Activated CD4-positive, alpha-beta T cell treated with anti-CD3 and anti-CD28 coated beads, Interleukin-2, amount 10 ng/mL, durations not matched to agents 24 days and 14 days (primary cell): ENCODE measurements at regions not wholly inside any gene's neighbourhood (a gene's known extent, or its start where the extent isn't known, plus 50 kb on each side); places are given as distances from the start of the nearest gene placed in this dataset.
"Not testable (repeated sequence)": the region's sequence is repeated elsewhere in the genome, so short reads cannot be mapped to it uniquely, and the experiment has no call there.

Experiments used
- DNase-seq: peaks from one replicate; pipeline ENCODE4 v3.0.0; 2022
- H3K27ac Mint-ChIP-seq: one replicate; pipeline ENCODE4 v1.8.0; 2022; ENCODE audit warnings: mild to moderate bottlenecking, mixed read lengths
- H3K27me3 Mint-ChIP-seq: one replicate; pipeline ENCODE4 v1.8.0; 2022; ENCODE audit warnings: mixed read lengths
- H3K36me3 Mint-ChIP-seq: one replicate; pipeline ENCODE4 v1.8.0; 2022; ENCODE audit warnings: low read depth, mild to moderate bottlenecking, mixed read lengths
- H3K4me1 Mint-ChIP-seq: one replicate; pipeline ENCODE4 v1.8.0; 2021; ENCODE audit warnings: mixed read lengths
- H3K4me3 Mint-ChIP-seq: one replicate; pipeline ENCODE4 v1.8.0; 2022; ENCODE audit warnings: mild to moderate bottlenecking, moderate library complexity, mixed read lengths
- H3K9me3 Mint-ChIP-seq: one replicate; pipeline ENCODE4 v1.8.0; 2021; ENCODE audit warnings: mixed read lengths
- intact Hi-C: fragments of 100-400 bp; cut with micrococcal nuclease; formaldehyde crosslinking; loops from one replicate; pipeline ENCODE4 v1.15.1; 2023

DNA sequence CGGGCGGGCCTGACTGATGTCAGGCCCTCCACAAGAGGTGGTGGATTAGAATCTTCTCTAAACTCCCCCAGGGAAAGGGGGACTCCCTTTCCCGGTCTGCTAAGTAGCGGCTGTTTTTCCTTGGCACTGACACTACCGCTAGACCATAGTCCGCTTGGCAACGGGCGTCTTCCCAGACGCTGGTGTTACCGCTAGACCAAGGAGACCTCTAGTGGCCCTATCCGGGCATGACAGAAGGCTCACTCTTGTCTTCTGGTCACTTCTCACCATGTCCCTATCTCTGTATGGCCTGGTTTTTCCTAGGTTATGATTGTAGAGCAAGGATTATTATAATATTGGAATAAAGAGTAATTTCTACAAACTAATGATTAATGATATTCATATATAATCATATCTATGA, 318.2 kb upstream of the DKK2 start:
- intact Hi-C loops, DNase-seq, H3K27me3 Mint-ChIP-seq, H3K4me1 Mint-ChIP-seq, H3K27ac Mint-ChIP-seq, H3K36me3 Mint-ChIP-seq, H3K4me3 Mint-ChIP-seq, H3K9me3 Mint-ChIP-seq: not testable (repeated sequence)

DNA sequence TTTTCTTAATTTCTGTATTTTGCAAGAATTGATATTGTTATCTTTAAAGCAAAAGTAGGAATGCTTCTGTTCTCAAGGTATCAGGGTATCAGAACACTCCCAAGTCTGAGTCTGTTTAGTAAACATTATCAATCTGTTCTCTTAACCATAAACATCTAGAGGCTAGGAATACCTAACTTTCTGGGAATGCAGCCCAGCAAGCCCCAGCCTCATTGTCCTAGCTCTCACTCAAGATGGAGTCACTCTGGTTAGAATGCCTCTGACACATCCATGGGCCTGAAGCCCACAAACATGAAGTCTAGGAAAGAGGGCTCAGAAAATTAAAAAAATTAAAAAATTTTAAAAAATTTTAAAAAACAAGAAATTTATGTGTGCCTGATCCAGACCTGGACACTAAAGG, 315.1 kb upstream of the DKK2 start:
- Mint-ChIP-seq H3K27ac (no peak overlapping the region), H3K9me3 (no peaks in the 10 kb centered on the region), H3K27me3 (no peaks in the 10 kb centered on the region), H3K4me3 (no peak overlapping the region), H3K36me3 (no peaks in the 10 kb centered on the region), H3K4me1 (no peaks in the 10 kb centered on the region)
- intact Hi-C loops, result no loop called here
- no peak for DNase-seq

DNA sequence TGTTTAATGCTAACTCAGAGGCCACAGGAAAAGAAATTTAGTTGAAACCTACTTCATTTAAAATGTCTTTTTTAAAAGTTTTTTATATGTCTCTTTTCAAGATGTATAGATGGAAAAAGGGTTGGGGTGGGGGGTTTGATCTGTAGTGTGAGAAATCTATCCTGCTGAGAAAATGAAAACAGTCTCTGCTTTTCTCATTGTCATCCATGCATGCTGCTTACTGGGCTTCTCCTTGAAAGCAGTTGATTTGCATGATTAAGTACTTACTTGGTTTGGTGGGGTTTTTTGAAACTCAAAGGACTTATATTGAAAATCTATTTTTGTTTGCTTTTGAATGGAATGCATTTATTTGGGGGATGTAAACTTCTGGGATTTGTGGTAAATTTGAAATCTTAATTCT, 313.6 kb upstream of the DKK2 start:
- Mint-ChIP-seq H3K4me1 (no peaks in the 10 kb centered on the region), H3K27ac (no peak overlapping the region), H3K27me3 (no peaks in the 10 kb centered on the region), H3K4me3 (no peak overlapping the region), H3K9me3 (no peaks in the 10 kb centered on the region), H3K36me3 (no peaks in the 10 kb centered on the region)
- DNase-seq, result no peak
- intact Hi-C loops, result no loop called here

- no peak for DNase-seq
- Mint-ChIP-seq H3K36me3 (no peaks in the 10 kb centered on the region), H3K4me3 (no peak overlapping the region), H3K9me3 (no peaks in the 10 kb centered on the region), H3K27me3 (no peaks in the 10 kb centered on the region), H3K27ac (no peak overlapping the region), H3K4me1 (no peaks in the 10 kb centered on the region)
- intact Hi-C loops, result no loop called here
These were observed 313.2 kb upstream of the DKK2 start for GRCh38 chr4:107349266-107349665.

- intact Hi-C loops, result no loop called here
- DNase-seq, result no peak
- H3K4me3 Mint-ChIP-seq, result no peak overlapping the region
- H3K27me3 Mint-ChIP-seq, result no peaks in the 10 kb centered on the region
- H3K9me3 Mint-ChIP-seq, result no peaks in the 10 kb centered on the region
- H3K4me1 Mint-ChIP-seq, result no peaks in the 10 kb centered on the region
- H3K36me3 Mint-ChIP-seq, result no peaks in the 10 kb centered on the region
- no peak overlapping the region for H3K27ac Mint-ChIP-seq
These were observed 312.3 kb upstream of the DKK2 start for GRCh38 chr4:107348188-107349050.

DNA sequence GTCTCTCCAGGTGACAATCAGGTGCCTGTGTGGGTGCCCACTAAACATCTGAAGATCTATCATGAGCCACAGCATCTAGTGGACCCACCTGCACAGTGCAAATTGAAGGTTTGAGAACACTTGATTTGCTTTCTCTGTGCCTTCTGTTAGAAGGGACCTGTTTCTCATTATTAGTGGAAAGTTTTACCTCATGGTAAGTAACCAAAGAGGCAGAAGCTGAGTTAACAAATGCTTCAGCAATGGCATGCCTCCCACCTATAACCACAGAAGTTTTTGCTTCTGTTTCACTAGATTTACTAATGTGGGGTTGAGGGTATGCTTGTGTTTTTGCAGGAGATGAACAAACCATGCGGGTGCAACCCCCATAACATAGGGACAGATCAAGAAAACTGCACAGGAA, 297.4 kb upstream of the DKK2 start:
- no peak overlapping the region for H3K4me3 Mint-ChIP-seq
- intact Hi-C loops, result no loop called here

DNA sequence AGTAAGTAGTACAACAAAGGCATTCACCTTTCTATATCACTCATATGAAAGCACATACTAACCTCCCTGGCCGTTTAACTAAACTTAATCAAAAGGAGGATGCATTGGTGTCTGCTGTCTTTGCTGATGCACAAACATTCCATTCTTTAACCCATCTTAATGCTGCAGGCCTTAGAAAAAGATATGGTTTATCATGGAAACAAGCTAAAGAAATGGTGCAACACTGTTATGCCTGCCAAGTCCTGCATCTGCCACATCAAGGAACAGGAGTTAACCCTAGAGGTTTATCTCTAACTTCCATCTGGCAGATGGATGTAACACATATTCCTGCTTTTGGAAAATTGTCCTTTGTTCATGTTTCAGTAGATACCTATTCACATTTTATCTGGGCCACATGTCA, 296.5 kb upstream of the DKK2 start:
- intact Hi-C loops, H3K4me1 Mint-ChIP-seq, H3K9me3 Mint-ChIP-seq, H3K36me3 Mint-ChIP-seq, H3K27me3 Mint-ChIP-seq, H3K4me3 Mint-ChIP-seq, H3K27ac Mint-ChIP-seq, DNase-seq: not testable (repeated sequence)

More for the DNA sequence above, 297.4 kb upstream of the DKK2 start:
- H3K9me3 Mint-ChIP-seq, result peaks cover 3% of the 10 kb centered on the region
- no peaks in the 10 kb centered on the region for H3K36me3 Mint-ChIP-seq
- DNase-seq, result no peak
- H3K27me3 Mint-ChIP-seq, result no peaks in the 10 kb centered on the region
- H3K27ac Mint-ChIP-seq, result no peak overlapping the region
- H3K4me1 Mint-ChIP-seq, result no peaks in the 10 kb centered on the region

DNA sequence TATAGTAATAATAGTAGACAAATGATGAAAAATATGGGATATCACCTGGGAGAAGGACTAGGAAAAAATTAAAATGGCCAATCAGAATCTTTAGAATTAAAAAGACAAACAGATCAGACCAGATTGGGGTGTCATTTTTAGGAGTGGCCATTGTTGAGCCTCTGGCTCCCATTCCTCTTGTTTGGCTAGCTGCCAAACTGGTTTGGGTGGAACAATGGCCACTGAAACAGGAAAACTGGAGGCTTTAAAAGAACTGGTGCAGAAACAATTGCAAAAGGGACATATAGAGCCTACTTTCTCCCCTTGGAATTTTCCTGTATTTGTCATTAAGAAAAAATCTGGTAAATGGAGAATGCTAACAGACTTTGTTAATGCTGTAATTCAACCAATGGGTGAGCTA, 294.8 kb upstream of the DKK2 start:
- H3K4me1 Mint-ChIP-seq, result no peaks in the 10 kb centered on the region
- H3K4me3 Mint-ChIP-seq, result no peak overlapping the region
- H3K36me3 Mint-ChIP-seq, result no peaks in the 10 kb centered on the region
- H3K27ac Mint-ChIP-seq, result no peak overlapping the region
- peaks cover 7% of the 10 kb centered on the region for H3K9me3 Mint-ChIP-seq
- intact Hi-C loops, result no loop called here
- DNase-seq, result no peak
- H3K27me3 Mint-ChIP-seq, result no peaks in the 10 kb centered on the region

DNA sequence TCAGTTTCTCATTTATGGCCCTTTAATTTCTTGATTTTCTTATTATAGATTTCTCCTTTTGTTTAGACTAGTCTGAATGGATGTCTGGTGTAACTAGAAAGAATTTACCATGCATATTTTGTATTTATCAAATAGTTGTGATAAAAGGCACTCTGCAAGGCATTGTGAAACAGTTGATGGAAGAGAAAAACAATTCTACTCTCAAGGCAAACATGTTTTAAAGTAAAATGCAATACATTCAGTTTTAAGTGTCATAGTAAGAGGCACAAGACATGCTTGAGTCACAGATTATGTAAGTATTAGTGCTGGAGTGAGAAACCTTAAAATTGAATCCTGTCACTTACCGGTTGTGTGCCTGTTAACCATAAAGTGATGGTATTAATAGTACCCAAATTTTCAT, 283.3 kb upstream of the DKK2 start:
- no peak overlapping the region for H3K27ac Mint-ChIP-seq
- no peak overlapping the region for H3K4me3 Mint-ChIP-seq
- intact Hi-C loops, result no loop called here
- no peaks in the 10 kb centered on the region for H3K27me3 Mint-ChIP-seq
- no peaks in the 10 kb centered on the region for H3K36me3 Mint-ChIP-seq
- no peak for DNase-seq
- H3K9me3 Mint-ChIP-seq, result no peaks in the 10 kb centered on the region
- H3K4me1 Mint-ChIP-seq, result no peaks in the 10 kb centered on the region

- H3K4me3 Mint-ChIP-seq, result no peak overlapping the region
- H3K36me3 Mint-ChIP-seq, result no peaks in the 10 kb centered on the region
- intact Hi-C loops, result no loop called here
- no peaks in the 10 kb centered on the region for H3K27me3 Mint-ChIP-seq
- H3K4me1 Mint-ChIP-seq, result no peaks in the 10 kb centered on the region
- H3K27ac Mint-ChIP-seq, result no peak overlapping the region
- no peak for DNase-seq
- no peaks in the 10 kb centered on the region for H3K9me3 Mint-ChIP-seq
These were observed 282.0 kb upstream of the DKK2 start for GRCh38 chr4:107318078-107318477.

DNA sequence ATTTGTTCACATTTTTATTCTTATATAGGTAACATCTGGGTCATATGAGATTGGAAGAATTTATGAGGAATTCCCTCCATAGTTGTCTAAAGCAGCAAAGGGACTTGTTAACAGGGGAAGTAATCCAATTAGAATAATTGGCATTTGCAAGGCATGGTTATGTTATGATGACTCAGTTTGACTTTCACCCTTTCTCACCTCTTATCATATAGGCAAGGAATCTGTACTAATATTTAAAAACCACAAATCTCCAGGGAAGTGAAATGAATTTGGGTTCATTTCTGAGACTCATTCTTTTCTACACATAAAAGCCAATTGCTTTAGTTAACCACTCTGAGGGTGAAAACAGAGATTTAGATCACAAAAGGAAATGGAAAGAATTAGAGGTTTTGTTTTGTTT, 281.5 kb upstream of the DKK2 start:
- no peaks in the 10 kb centered on the region for H3K4me1 Mint-ChIP-seq
- no peaks in the 10 kb centered on the region for H3K9me3 Mint-ChIP-seq
- no peaks in the 10 kb centered on the region for H3K36me3 Mint-ChIP-seq
- H3K27me3 Mint-ChIP-seq, result no peaks in the 10 kb centered on the region
- H3K27ac Mint-ChIP-seq, result no peak overlapping the region
- no peak for DNase-seq
- H3K4me3 Mint-ChIP-seq, result no peak overlapping the region
- intact Hi-C loops, result no loop called here

DNA sequence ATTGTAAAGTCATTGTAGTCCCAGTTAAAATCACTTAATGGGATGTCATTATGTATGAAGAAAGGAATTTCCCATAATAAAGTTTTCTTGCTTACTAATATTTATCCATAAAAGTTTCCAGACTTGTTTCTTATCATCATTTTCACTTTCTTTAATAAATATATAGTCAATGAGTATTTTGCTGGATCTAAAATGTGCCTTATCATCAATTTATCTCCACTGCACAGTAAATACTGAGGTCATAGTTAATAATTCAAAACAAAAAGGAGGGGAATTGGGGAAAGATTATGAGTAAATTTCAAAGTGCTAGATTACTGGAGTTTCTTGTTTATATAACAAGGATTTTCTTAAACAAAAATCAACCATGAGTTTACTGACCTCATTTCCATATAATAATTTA, 279.5 kb upstream of the DKK2 start:
- Mint-ChIP-seq H3K27me3 (no peaks in the 10 kb centered on the region), H3K9me3 (no peaks in the 10 kb centered on the region), H3K36me3 (no peaks in the 10 kb centered on the region), H3K4me3 (no peak overlapping the region), H3K27ac (no peak overlapping the region), H3K4me1 (no peaks in the 10 kb centered on the region)
- DNase-seq, result no peak
- intact Hi-C loops, result no loop called here

- H3K4me3 Mint-ChIP-seq, result no peak overlapping the region
- H3K9me3 Mint-ChIP-seq, result no peaks in the 10 kb centered on the region
- no peak overlapping the region for H3K27ac Mint-ChIP-seq
- intact Hi-C loops, result no loop called here
- H3K4me1 Mint-ChIP-seq, result no peaks in the 10 kb centered on the region
- H3K27me3 Mint-ChIP-seq, result no peaks in the 10 kb centered on the region
- H3K36me3 Mint-ChIP-seq, result no peaks in the 10 kb centered on the region
- no peak for DNase-seq
These were observed 278.0 kb upstream of the DKK2 start for GRCh38 chr4:107314156-107314555.

DNA sequence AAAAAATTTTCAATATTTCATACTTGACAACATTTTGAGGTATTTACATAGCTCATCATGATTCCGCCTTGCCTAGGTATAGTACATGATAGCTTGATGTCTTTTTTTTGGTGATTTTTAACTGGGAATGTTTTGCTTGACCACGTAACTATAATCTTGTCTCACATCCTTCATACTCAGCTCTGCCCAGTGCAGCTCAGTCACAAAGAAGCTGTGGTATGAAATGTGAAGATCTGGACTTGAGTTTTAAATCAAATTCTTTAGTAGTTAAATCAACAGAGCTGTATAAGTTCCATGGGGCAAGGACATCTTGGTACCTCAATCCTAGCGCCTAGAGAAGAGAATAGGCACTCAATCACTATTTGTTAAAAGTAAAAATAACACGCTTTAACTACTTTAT, 276.3 kb upstream of the DKK2 start:
- intact Hi-C loops, result no loop called here
- Mint-ChIP-seq H3K27ac (no peak overlapping the region), H3K4me3 (no peak overlapping the region), H3K4me1 (no peaks in the 10 kb centered on the region), H3K9me3 (no peaks in the 10 kb centered on the region), H3K27me3 (no peaks in the 10 kb centered on the region), H3K36me3 (no peaks in the 10 kb centered on the region)
- DNase-seq, result no peak

DNA sequence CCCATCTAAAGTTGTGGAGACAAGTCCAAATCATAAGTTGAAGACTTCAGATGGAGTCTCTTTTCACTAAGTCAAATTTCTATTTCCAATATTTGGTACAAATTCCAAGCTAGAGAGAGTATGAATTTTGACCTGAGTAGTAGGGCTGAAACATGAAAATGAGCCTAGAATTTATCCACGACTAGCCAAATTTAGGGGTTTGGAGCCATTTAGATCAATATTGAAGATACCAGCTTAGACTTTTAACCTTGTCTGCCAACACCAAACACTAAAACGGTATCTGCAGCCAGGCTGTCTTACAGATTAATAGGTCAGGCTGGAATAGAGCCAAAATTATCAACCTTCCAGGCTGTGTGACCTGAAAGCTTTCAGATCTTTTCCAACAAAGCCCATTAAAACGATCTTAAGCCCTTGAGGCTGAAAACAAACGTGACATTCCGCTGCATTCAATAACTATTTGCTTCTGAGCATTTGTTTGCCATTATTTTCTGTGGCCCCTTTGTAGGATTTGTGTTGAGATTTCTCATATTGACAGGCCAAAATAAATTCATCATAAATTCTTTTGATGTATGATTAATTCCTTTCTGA, 268.7 kb upstream of the DKK2 start:
- Mint-ChIP-seq H3K4me1 (no peaks in the 10 kb centered on the region), H3K27me3 (no peaks in the 10 kb centered on the region), H3K9me3 (no peaks in the 10 kb centered on the region), H3K27ac (no peak overlapping the region), H3K36me3 (no peaks in the 10 kb centered on the region), H3K4me3 (no peak overlapping the region)
- intact Hi-C loops, result no loop called here
- no peak for DNase-seq
